K562 (cell line): ENCODE measurements at regions not wholly inside any gene's neighbourhood (a gene's known extent, or its start where the extent isn't known, plus 50 kb on each side); places are given as distances from the start of the nearest gene placed in this dataset.
A peak's percentile ranks its signal among the peaks of the same experiment; 100 is the strongest.

ENCODE experiments used
- CTCF ChIP-seq, 3 experiments: IDR thresholded peaks in 2 of 3; conservative IDR thresholded peaks in 1 of 3; 2 replicates each; pipeline ENCODE4 v1.5.1; 2011 to 2012; ENCODE audit warnings: low read length in 3 of 3, mild to moderate bottlenecking in 3 of 3, control low read depth in 2 of 3, improper control_type of control experiment in 1 of 3, inconsistent platforms in 1 of 3, low read depth in 1 of 3, mixed read lengths in 1 of 3, moderate library complexity in 1 of 3; ENCODE audit not compliant: insufficient read depth in 2 of 3
- ELK1 ChIP-seq: sonication (generic); formaldehyde crosslinking; IDR thresholded peaks from 2 replicates; pipeline ENCODE4 v1.8.1; 2022; ENCODE audit warnings: missing genetic modification reagents

GRCh38 chr19:28943651-28944050 lies 269.3 kb downstream of the UQCRFS1 start:
- TF ChIP-seq CTCF (IDR thresholded peaks at IDR 0.05 in 2 of 3, conservative IDR thresholded peaks at IDR 0.05 in 1 of 3; ENCODE audit: insufficient read depth in 2 of 3, low read depth in 1 of 3, low read length in 3 of 3), result peak; percentile 65 to 83 (median 72)
- no peak for TF ChIP-seq ELK1 (CRISPR knock-in tag)
